Coronary artery (tissue), 2 donors: ENCODE measurements at regions not wholly inside any gene's neighbourhood (a gene's known extent, or its start where the extent isn't known, plus 50 kb on each side); places are given as distances from the start of the nearest gene placed in this dataset.

Experiments
- DNase-seq: peaks from one replicate; pipeline ENCODE4 v3.0.0-alpha.2; 2017; ENCODE audit warnings: low spot score
- H3K27ac ChIP-seq, 2 donors: fragments of 200-600 bp; sonication (generic); one replicate each; pipeline ENCODE4 v1.5.1; 2016 to 2019
- H3K4me3 ChIP-seq: fragments of 200-600 bp; sonication (generic); 2 replicates; pipeline ENCODE4 v1.5.1; 2016; ENCODE audit warnings: mild to moderate bottlenecking, moderate library complexity
- TF ChIP-seq, protein P1 (sequence below): fragments of 200-600 bp; sonication (generic); IDR thresholded peaks from one replicate; pipeline ENCODE4 v1.5.1; 2019; ENCODE audit warnings: antibody characterized with exemption

DNA sequence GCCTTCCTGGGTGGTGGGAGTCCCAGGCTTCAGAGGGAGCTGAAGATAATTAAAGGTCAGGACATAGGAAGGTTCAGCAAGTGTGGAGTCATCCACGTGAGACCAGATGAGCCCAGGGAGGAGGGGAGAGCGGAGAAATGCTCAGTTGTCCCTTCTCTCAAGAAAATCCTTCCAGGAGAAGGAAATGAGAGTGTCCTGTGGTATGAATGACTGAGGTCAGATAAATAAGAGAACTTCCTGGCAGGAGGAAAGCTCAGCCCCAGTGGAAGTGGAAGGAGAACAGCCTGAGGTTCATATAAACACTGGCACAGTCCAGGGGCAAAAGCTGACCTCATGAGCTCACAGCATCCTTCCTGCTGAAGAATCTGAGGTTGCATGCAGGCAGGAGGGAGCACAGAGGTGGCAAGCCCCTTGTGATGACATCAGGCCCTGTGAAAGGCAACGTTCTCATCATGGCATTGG is 97.6 kb downstream of the NAV1 start:
- Histone ChIP-seq H3K27ac (no peak overlapping the region), H3K4me3 (no peak overlapping the region)
- no peak for DNase-seq
- TF ChIP-seq, protein P1, sequence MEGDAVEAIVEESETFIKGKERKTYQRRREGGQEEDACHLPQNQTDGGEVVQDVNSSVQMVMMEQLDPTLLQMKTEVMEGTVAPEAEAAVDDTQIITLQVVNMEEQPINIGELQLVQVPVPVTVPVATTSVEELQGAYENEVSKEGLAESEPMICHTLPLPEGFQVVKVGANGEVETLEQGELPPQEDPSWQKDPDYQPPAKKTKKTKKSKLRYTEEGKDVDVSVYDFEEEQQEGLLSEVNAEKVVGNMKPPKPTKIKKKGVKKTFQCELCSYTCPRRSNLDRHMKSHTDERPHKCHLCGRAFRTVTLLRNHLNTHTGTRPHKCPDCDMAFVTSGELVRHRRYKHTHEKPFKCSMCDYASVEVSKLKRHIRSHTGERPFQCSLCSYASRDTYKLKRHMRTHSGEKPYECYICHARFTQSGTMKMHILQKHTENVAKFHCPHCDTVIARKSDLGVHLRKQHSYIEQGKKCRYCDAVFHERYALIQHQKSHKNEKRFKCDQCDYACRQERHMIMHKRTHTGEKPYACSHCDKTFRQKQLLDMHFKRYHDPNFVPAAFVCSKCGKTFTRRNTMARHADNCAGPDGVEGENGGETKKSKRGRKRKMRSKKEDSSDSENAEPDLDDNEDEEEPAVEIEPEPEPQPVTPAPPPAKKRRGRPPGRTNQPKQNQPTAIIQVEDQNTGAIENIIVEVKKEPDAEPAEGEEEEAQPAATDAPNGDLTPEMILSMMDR = no peak

DNA sequence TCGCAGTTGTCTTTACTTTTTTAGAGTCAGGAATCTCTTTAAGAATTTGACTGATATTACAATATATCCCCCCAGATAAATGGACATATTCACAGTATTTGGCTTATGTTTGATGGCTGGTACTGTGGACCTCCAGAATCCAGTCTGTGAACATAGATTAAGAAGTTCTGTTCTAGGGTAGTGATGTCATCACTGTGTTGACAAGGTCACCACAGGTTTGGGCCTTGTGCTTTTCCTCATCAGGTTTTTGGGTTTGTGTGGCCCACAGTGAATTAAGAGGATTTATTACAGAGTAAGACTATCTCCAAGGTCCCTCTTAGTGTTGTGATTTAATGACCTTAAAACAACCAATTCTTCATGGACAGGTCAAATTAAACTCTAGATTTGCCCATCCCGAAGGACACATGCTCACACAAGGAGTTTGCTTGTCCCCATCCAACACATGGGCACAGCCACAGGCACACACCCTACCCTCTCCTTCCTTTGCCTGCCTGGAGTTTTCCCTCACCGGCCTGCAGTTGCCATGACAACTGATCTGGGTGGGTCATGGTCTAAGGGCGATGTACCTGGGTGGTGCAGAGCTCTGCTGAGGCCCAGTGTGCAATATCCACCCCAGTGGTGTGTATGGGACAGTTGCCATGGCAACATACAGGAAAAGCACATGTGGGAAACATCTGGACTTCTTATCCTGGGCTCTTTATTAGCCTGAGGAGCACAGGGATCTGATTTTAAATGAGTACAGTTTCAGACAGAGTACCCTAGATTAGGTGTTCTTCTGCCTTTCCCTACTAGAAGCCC is 98.6 kb downstream of the NAV1 start:
- Histone ChIP-seq H3K4me3 (no peak overlapping the region), H3K27ac (no peak overlapping the region)
- TF ChIP-seq, protein P1 = no peak
- no peak for DNase-seq

DNA sequence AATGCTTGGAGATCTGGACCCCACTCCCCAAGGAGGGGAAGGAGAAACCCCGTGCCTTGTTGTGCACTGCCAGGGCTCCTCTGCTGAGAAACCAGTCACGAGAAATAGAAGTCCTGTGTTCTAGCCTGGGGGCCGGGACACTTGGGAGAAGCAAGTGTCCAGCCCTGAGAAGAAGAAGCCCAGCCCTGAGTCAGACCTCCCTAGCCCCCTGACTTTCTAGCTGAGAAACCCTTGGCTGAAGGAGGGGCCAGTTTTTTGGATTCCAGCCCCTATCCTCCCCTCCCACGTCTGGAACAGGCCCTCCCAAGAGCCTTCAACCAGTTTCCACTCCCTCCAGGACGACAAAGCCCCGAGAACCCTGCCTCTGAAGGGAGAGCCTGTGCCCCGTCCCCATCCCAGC is 100.5 kb downstream of the NAV1 start:
- peak overlapping the region in 1 of 2 donors; percentile 38 for H3K27ac ChIP-seq
- no peak overlapping the region for H3K4me3 ChIP-seq
- DNase-seq = no peak
- TF ChIP-seq, protein P1 = no peak

DNA sequence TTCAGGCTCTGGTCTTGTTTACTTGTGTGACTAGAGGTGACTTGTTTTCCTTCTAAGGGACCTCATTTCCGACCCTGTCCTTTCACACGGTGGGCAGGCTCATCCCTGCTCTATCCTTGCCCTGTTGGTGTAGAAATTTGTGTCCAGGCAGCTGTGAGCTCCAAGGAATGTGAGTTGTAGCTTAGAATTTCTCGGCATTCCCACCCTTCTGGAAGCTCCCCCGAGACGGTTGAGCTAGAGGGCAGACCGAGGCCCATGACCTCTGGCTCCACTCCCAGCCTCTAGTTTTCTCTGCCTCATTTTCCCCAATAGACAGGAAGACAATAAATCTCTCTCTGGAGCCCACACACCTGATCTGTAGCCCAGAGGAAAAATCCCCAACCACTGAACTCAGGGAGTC is 100.9 kb downstream of the NAV1 start:
- TF ChIP-seq, protein P1 = no peak
- Histone ChIP-seq H3K4me3 (no peak overlapping the region), H3K27ac (peak overlapping the region in 1 of 2 donors; percentile 38)
- DNase-seq = no peak

DNA sequence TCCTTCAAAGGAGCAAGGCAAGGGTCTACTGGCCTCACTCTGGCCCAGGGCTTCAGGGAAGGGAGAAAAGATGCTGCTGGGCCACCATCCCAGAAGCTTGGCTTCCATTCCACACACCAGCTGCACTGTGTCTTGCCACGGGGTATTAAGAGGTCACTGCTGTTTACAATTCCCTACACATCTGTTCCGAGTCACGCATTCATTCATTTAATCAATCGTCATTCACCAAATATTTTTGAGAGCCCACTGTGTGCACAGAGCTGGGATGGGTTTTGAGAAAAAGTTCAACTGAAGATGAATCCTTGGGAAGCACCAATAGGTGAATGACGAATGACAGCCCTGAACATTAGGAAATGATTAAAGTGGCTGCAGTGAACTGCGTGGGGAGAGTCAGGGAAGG is 101.7 kb downstream of the NAV1 start:
- Histone ChIP-seq H3K4me3 (no peak overlapping the region), H3K27ac (peak overlapping the region in 1 of 2 donors; percentile 48)
- TF ChIP-seq, protein P1 = no peak
- DNase-seq = no peak

DNA sequence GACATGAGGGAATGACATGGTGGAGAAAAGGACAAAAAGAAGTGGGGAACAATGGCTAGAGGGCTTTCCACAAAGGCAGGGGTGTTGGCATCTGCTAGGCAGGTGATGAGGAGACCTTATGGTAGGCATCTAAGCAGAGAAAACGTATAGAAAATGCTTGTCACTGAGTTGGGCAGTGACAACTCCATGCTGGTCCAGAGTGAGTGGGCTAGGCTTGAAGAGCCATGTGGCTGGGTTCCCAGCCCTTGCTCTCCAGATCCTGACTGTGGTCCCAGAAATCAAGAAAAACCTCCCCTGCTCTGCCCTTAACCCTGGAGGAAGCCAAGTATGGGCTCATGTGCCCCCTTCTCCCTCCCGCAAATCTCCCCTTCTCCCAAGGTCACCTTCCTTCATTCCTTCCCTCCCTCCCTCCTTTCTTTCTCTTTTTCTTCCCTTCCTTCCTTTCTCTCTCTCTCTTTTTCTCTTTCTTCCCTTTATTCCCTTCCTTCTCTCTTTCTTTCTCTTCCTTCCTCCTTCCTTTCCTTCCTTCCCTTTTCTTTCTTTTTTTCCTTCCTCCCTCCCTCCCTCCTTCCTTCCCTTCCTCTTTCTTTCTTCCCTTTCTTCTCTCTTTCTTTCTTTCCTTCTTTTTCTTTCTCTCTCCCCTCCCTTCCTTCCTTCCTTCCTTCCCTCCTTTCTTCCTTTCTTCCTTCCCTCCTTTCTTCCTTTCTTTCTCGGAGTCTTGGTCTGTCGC is 102.8 kb downstream of the NAV1 start:
- TF ChIP-seq, protein P1 = no peak
- Histone ChIP-seq H3K4me3 (no peak overlapping the region), H3K27ac (no peak overlapping the region)
- DNase-seq = no peak

DNA sequence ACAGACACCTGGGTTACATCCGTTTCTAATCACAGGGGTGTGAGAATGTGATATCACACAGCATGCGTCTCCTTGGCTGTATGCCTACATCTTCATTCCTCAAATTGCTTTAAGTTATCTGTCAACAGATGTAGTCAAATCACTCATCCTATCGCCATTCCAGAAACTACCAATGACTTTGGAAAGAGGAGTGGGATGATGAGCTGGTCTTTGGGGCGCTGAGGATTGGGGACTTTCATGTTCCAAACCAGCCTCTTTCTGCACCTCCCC is 104.8 kb downstream of the NAV1 start:
- TF ChIP-seq, protein P1 = no peak
- no peak for DNase-seq
- Histone ChIP-seq H3K4me3 (no peak overlapping the region), H3K27ac (no peak overlapping the region)
